Psoas muscle (tissue), 7 donors: ENCODE measurements at regions not wholly inside any gene's neighbourhood (a gene's known extent, or its start where the extent isn't known, plus 50 kb on each side); places are given as distances from the start of the nearest gene placed in this dataset.
A peak's percentile ranks its signal among the peaks of the same experiment; 100 is the strongest.

ENCODE experiments used
- ATAC-seq, 4 donors: fragments of 200-7000 bp; cut with Tn5 transposase; one replicate each; pipeline ENCODE4 v1.9.1; 2020; ENCODE audit warnings: moderate library complexity in 3 of 4, mild to moderate bottlenecking in 2 of 4
- DNase-seq, 2 donors: peaks; one replicate each; pipeline ENCODE4 v3.0.0-alpha.2; 2020
- H3K27ac ChIP-seq: fragments of 200-600 bp; one replicate; pipeline ENCODE4 v1.8.0; 2022
- H3K27me3 ChIP-seq, 3 donors: fragments of 200-600 bp in 1 of 3; one replicate each; pipeline versions ENCODE4 v1.6.1 to v1.8.0; 2013 to 2022; ENCODE audit warnings: low read length in 2 of 3, mild to moderate bottlenecking in 2 of 3, moderate library complexity in 1 of 3; ENCODE audit not compliant: insufficient read depth in 3 of 3
- H3K36me3 ChIP-seq, 2 donors: fragments of 200-600 bp in 1 of 2; one replicate each; pipeline versions ENCODE4 v1.6.1 to v1.8.0; 2013 to 2022; ENCODE audit warnings: low read depth in 1 of 2, mild to moderate bottlenecking in 1 of 2, moderate library complexity in 1 of 2; ENCODE audit not compliant: insufficient read depth in 1 of 2
- H3K4me1 ChIP-seq: fragments of 200-600 bp; one replicate; pipeline ENCODE4 v1.8.0; 2022
- H3K4me3 ChIP-seq: fragments of 200-600 bp; one replicate; pipeline ENCODE4 v1.8.0; 2022; ENCODE audit warnings: mild to moderate bottlenecking
- H3K9me3 ChIP-seq: fragments of 200-600 bp; one replicate; pipeline ENCODE4 v1.8.0; 2022
- CTCF ChIP-seq: fragments of 200-600 bp; IDR thresholded peaks from one replicate; pipeline ENCODE4 v1.8.0; 2022; ENCODE audit warnings: antibody characterized with exemption
- WGBS, 3 donors: extraction: QIAGEN DNeasy Blood & Tissue Kit; methylation state at CpG; one replicate each; pipeline versions ENCODE4 v1.1.6 to v1.1.7; 2013; 5-methylcytosine and 5-hydroxymethylcytosine counted together
- intact Hi-C, 2 donors: fragments of 100-400 bp; cut with DNase I; formaldehyde crosslinking; loops; one replicate each; pipeline versions ENCODE4 v1.11.0 to v1.14.2; 2022
- donor health status: healthy with polysubstance abuse.
- donor health status: DM: no; HTN: no; CAD: no; lungs with moderate emphysema.
- donor health status: Bipolar disorder and iron deficiency.
- donor health status: healthy.
- donor health status: DM: yes; HTN: yes; CAD: no.
- donor health status: DM: no; HTN: no; CAD: no.
- donor health status: DM: yes; HTN: yes; CAD: no.

DNA sequence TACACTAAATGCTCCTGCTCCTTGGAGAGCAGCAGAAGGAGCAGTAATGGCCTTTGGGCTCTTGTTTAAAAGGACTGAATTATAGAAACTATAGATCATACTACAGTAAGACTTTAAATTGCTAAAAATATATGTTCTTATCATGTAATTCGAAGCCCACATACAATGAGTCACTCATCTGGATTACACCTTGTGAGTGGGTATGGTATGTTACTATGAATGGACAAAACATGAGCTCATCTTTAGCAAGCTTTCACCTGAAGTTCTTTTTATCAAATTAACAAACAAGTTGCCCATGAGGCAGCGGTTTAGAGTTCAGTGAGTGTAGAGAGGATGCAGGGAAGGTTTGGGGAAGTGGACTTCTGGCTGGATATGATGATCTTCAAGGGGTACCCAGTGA lies 114.4 kb upstream of the CCN2 start:
- no peaks in the 10 kb centered on the region for H3K9me3 ChIP-seq
- intact Hi-C loops: no loop called here
- no peaks in the 10 kb centered on the region for H3K27me3 ChIP-seq
- no peak for TF ChIP-seq CTCF
- no peak overlapping the region for H3K27ac ChIP-seq
- no peak for ATAC-seq
- no peaks in the 10 kb centered on the region for H3K36me3 ChIP-seq
- WGBS, 3 donors: 88 to 94% (median 90%) methylated on average over 2 of the region's 2 CpGs
- H3K4me3 ChIP-seq: no peak overlapping the region
- no peak for DNase-seq
- no peaks in the 10 kb centered on the region for H3K4me1 ChIP-seq

GRCh38 chr6:132063738-132064137 lies 112.6 kb upstream of the CCN2 start:
- ATAC-seq (peak in 2 of 4 donors; percentile 35 to 44), DNase-seq (peak in 1 of 2 donors; percentile 12)
- Histone ChIP-seq H3K27ac (no peak overlapping the region), H3K4me1 (no peaks in the 10 kb centered on the region), H3K4me3 (no peak overlapping the region), H3K36me3 (no peaks in the 10 kb centered on the region), H3K27me3 (no peaks in the 10 kb centered on the region), H3K9me3 (no peaks in the 10 kb centered on the region)
- intact Hi-C loops: no loop called here
- TF ChIP-seq CTCF: no peak
- WGBS, 3 donors: 45 to 51% (median 46%) methylated on average over 2 of the region's 2 CpGs

DNA sequence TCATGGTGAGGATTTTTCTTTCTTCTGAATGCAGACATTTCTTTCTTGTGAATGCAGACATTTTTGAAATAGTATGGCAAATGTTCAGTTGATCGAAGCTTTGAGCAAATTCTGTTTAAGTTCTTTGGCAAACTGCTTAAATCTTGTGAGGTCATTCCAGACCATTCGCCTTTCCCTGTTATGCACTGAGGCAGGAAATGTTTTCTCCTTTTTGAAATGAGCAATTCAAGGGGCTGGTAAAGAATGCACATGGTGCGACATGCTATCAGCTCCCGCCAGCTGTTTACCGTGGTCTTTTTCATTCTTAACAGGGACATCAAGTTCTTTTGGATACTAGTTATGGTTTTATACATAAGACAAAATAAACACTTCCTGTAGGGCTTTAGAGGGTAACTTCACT lies 112.0 kb upstream of the CCN2 start:
- Histone ChIP-seq H3K9me3 (no peaks in the 10 kb centered on the region), H3K36me3 (no peaks in the 10 kb centered on the region), H3K4me3 (no peak overlapping the region), H3K27ac (no peak overlapping the region), H3K4me1 (no peaks in the 10 kb centered on the region), H3K27me3 (no peaks in the 10 kb centered on the region)
- no peak for TF ChIP-seq CTCF
- WGBS, 3 donors: 42 to 61% (median 54%) methylated on average over 5 of the region's 5 CpGs
- DNase-seq (no peak), ATAC-seq (no peak)
- intact Hi-C loops: no loop called here

DNA sequence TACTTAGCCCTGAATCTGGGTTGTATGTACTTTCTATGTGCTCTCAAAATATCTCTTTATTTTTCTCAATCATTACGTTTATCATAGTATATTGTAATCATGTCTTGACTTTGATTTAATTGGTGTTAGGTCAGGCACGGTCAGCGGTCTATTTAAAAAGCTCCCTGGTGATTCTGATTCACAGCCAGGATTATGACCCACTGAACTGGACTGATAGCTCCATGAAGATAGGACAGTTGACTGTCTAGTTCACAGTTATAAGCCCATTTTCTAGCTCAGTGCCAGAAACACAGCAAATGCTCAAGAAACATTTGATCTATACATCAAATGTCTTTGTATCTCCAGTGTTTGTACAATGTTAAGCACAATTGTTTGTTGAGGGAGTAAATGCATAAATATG lies 111.5 kb upstream of the CCN2 start:
- no peaks in the 10 kb centered on the region for H3K36me3 ChIP-seq
- H3K4me3 ChIP-seq: no peak overlapping the region
- DNase-seq (no peak), ATAC-seq (no peak)
- intact Hi-C loops: no loop called here
- 64 to 80% (median 80%) methylated on average over 3 of the region's 3 CpGs for WGBS, 3 donors
- no peaks in the 10 kb centered on the region for H3K9me3 ChIP-seq
- no peak overlapping the region for H3K27ac ChIP-seq
- H3K27me3 ChIP-seq: no peaks in the 10 kb centered on the region
- no peak for TF ChIP-seq CTCF
- no peaks in the 10 kb centered on the region for H3K4me1 ChIP-seq

- Histone ChIP-seq H3K27ac (no peak overlapping the region), H3K4me3 (no peak overlapping the region), H3K36me3 (no peaks in the 10 kb centered on the region), H3K9me3 (no peaks in the 10 kb centered on the region), H3K4me1 (no peaks in the 10 kb centered on the region), H3K27me3 (no peaks in the 10 kb centered on the region)
- TF ChIP-seq CTCF: no peak
- WGBS, 3 donors: 64 to 74% (median 64%) methylated on average over 1 of the region's 1 CpG
- no peak for ATAC-seq
- DNase-seq: no peak
- intact Hi-C loops: no loop called here
Observed at GRCh38 chr6:132061381-132061780, 110.2 kb upstream of the CCN2 start.
